MM.1S (cell line): ENCODE measurements at regions not wholly inside any gene's neighbourhood (a gene's known extent, or its start where the extent isn't known, plus 50 kb on each side); places are given as distances from the start of the nearest gene placed in this dataset.

Source experiments
- DNase-seq: peaks from one replicate; pipeline ENCODE4 v3.0.0-alpha.2; 2015
- H2AFZ ChIP-seq: fragments of 300-600 bp; sonication (generic); 2 replicates; pipeline ENCODE4 v1.6.0; 2016; ENCODE audit warnings: antibody characterized with exemption, low read length
- H3F3A ChIP-seq: fragments of 300-600 bp; sonication (generic); 2 replicates; pipeline ENCODE4 v1.6.1; 2016; ENCODE audit warnings: mild to moderate bottlenecking, antibody characterized with exemption, low read length, moderate library complexity, mixed read lengths; ENCODE audit not compliant: insufficient read depth
- H3K27ac ChIP-seq: fragments of 300-600 bp; sonication (generic); 2 replicates; pipeline ENCODE4 v1.5.1; 2016; ENCODE audit warnings: mild to moderate bottlenecking, low read length
- H3K27me3 ChIP-seq: fragments of 300-600 bp; sonication (generic); replicated peaks from 2 replicates; pipeline ENCODE4 v1.6.0; 2016; ENCODE audit warnings: low read length; ENCODE audit not compliant: insufficient read depth
- H3K36me3 ChIP-seq: fragments of 300-600 bp; sonication (generic); replicated peaks from 2 replicates; pipeline ENCODE4 v1.6.1; 2016; ENCODE audit warnings: mild to moderate bottlenecking, low read length, mixed read lengths; ENCODE audit not compliant: insufficient read depth
- H3K4me1 ChIP-seq: fragments of 300-600 bp; sonication (generic); 2 replicates; pipeline ENCODE4 v1.6.1; 2016; ENCODE audit warnings: low read length, mixed read lengths
- H3K4me2 ChIP-seq: fragments of 300-600 bp; sonication (generic); 2 replicates; pipeline ENCODE4 v1.6.0; 2016; ENCODE audit warnings: low read depth, low read length
- H3K4me3 ChIP-seq: fragments of 300-600 bp; sonication (generic); 2 replicates; pipeline ENCODE4 v1.5.1; 2016; ENCODE audit warnings: low read length, mixed read lengths
- H3K79me2 ChIP-seq: fragments of 300-600 bp; sonication (generic); 2 replicates; pipeline ENCODE4 v1.6.1; 2016; ENCODE audit warnings: mixed run types, low read length, mixed read lengths
- H3K9ac ChIP-seq: fragments of 300-600 bp; sonication (generic); 2 replicates; pipeline ENCODE4 v1.6.1; 2016; ENCODE audit warnings: low read length, mixed read lengths
- H3K9me2 ChIP-seq: fragments of 300-600 bp; sonication (generic); replicated peaks from 2 replicates; pipeline ENCODE4 v1.6.1; 2016; ENCODE audit warnings: mild to moderate bottlenecking, low read length, mixed read lengths; ENCODE audit not compliant: insufficient read depth
- H3K9me3 ChIP-seq: fragments of 300-600 bp; sonication (generic); replicated peaks from 2 replicates; pipeline ENCODE4 v1.6.1; 2016; ENCODE audit warnings: mild to moderate bottlenecking, low read length, mixed read lengths; ENCODE audit not compliant: insufficient read depth
- H4K20me1 ChIP-seq: fragments of 300-600 bp; sonication (generic); 2 replicates; pipeline ENCODE4 v1.6.1; 2016; ENCODE audit warnings: mild to moderate bottlenecking, low read length, moderate library complexity, mixed read lengths; ENCODE audit not compliant: insufficient read depth
- CTCF ChIP-seq: fragments of 300-600 bp; sonication (generic); IDR thresholded peaks from 2 replicates; pipeline ENCODE4 v1.5.1; 2016; ENCODE audit warnings: antibody characterized with exemption, low read length, mixed read lengths
- EZH2 ChIP-seq: fragments of 300-600 bp; sonication (generic); optimal IDR thresholded peaks from 2 replicates; pipeline ENCODE3; 2017; ENCODE audit warnings: low read depth, mild to moderate bottlenecking, antibody characterized with exemption, low read length, mixed read lengths
- EZH2phosphoT487 ChIP-seq: fragments of 300-600 bp; sonication (generic); IDR thresholded peaks from 2 replicates; pipeline ENCODE4 v1.6.1; 2018; ENCODE audit warnings: antibody characterized with exemption, low read length

- DNase-seq: no peak
- H3K9me3 ChIP-seq: no peaks in the 10 kb centered on the region
- H4K20me1 ChIP-seq: no peaks in the 10 kb centered on the region
- H2AFZ ChIP-seq: no peak overlapping the region
- H3K79me2 ChIP-seq: no peaks in the 10 kb centered on the region
- no peaks in the 10 kb centered on the region for H3K27me3 ChIP-seq
- no peaks in the 10 kb centered on the region for H3K36me3 ChIP-seq
- H3K4me3 ChIP-seq: no peak overlapping the region
- no peaks in the 10 kb centered on the region for H3K9me2 ChIP-seq
- no peak overlapping the region for H3K9ac ChIP-seq
- no peak overlapping the region for H3K27ac ChIP-seq
- no peak overlapping the region for H3K4me2 ChIP-seq
- no peaks in the 10 kb centered on the region for H3K4me1 ChIP-seq
- no peak for TF ChIP-seq EZH2phosphoT487
- TF ChIP-seq EZH2: no peak
- no peak for TF ChIP-seq CTCF
- H3F3A ChIP-seq: no peaks in the 10 kb centered on the region
Observed at GRCh38 chr14:82667006-82667405, 1133.4 kb upstream of the SEL1L start.

DNA sequence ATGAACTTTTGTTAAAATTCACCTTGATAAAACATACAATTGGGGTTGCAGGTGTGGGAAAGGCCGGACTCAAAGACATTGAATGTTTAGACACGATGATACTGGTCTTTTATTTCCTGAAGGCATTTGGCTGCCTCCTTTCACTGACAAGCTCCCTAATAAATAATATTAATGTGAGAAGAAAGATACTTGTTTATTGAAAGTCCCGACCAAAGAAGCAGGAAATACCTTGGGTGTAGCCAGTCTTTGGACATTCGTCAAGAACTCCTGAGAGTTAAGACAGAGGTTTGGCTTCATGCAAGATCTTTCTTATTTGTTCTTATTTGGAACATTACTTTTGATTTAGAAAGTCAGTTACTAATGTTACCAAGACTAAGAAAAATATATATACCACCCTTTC lies 1133.8 kb upstream of the SEL1L start:
- TF ChIP-seq EZH2 (no peak), CTCF (no peak), EZH2phosphoT487 (no peak)
- no peak overlapping the region for H3K4me3 ChIP-seq

GRCh38 chr14:82676403-82676802 lies 1142.8 kb upstream of the SEL1L start:
- no peaks in the 10 kb centered on the region for H3K9me2 ChIP-seq
- no peaks in the 10 kb centered on the region for H3F3A ChIP-seq
- H4K20me1 ChIP-seq: no peaks in the 10 kb centered on the region
- H3K4me2 ChIP-seq: no peak overlapping the region
- H3K27me3 ChIP-seq: no peaks in the 10 kb centered on the region
- TF ChIP-seq EZH2phosphoT487 (no peak), CTCF (no peak), EZH2 (no peak)
- no peak overlapping the region for H3K4me3 ChIP-seq
- no peaks in the 10 kb centered on the region for H3K36me3 ChIP-seq
- H3K4me1 ChIP-seq: no peaks in the 10 kb centered on the region
- no peaks in the 10 kb centered on the region for H3K79me2 ChIP-seq
- H3K9me3 ChIP-seq: no peaks in the 10 kb centered on the region
- no peak for DNase-seq
- H3K27ac ChIP-seq: no peak overlapping the region
- no peak overlapping the region for H3K9ac ChIP-seq
- no peak overlapping the region for H2AFZ ChIP-seq

More for the DNA sequence above, 1133.8 kb upstream of the SEL1L start:
- no peaks in the 10 kb centered on the region for H3K36me3 ChIP-seq
- H3K9me2 ChIP-seq: no peaks in the 10 kb centered on the region
- H3K27me3 ChIP-seq: no peaks in the 10 kb centered on the region
- H3K27ac ChIP-seq: no peak overlapping the region
- no peaks in the 10 kb centered on the region for H3K9me3 ChIP-seq
- H3K9ac ChIP-seq: no peak overlapping the region
- no peaks in the 10 kb centered on the region for H3F3A ChIP-seq
- H3K4me2 ChIP-seq: no peak overlapping the region
- no peaks in the 10 kb centered on the region for H3K79me2 ChIP-seq
- no peaks in the 10 kb centered on the region for H3K4me1 ChIP-seq
- H2AFZ ChIP-seq: no peak overlapping the region
- no peak for DNase-seq
- H4K20me1 ChIP-seq: no peaks in the 10 kb centered on the region
